ENCODE measurements at regions not wholly inside any gene's neighbourhood (a gene's known extent, or its start where the extent isn't known, plus 50 kb on each side); places are given as distances from the start of the nearest gene placed in this dataset.

- no peak for TF ChIP-seq CTCF (IDR thresholded peaks at IDR 0.05; ENCODE audit: borderline replicate concordance, extremely low read depth, insufficient read depth)
- Histone ChIP-seq H3K9me3 (ENCODE audit: control insufficient read depth in 2 of 3, insufficient read depth in 1 of 3, low read length in 3 of 3) (peaks cover 0 to 3% (median 0%) of the 10 kb centered on the region in 3 donors), H3K27ac (ENCODE audit: low read depth in 2 of 2, low read length in 2 of 2) (no peak overlapping the region), H3K36me3 (ENCODE audit: control insufficient read depth in 2 of 3, insufficient read depth in 3 of 3, low read length in 3 of 3) (no peaks in the 10 kb centered on the region), H3K9ac (ENCODE audit: low read length in 3 of 3) (no peak overlapping the region), H3K4me1 (ENCODE audit: control insufficient read depth in 2 of 3, insufficient read depth in 2 of 3, low read depth in 1 of 3, low read length in 3 of 3) (no peaks in the 10 kb centered on the region), H3K4me3 (ENCODE audit: low read length in 3 of 3) (no peak overlapping the region), H3K27me3 (ENCODE audit: control insufficient read depth, insufficient read depth, low read length) (no peaks in the 10 kb centered on the region)
- no peak for DNase-seq
- intact Hi-C loops (cut with DNase I), result no loop called here
- no peak for FAIRE-seq
Measured at GRCh38 chr4:179125870-179126269, 1683.6 kb upstream of the AGA start.

GRCh38 chr4:179128299-179128698, 1686.1 kb upstream of the AGA start:
- Histone ChIP-seq H3K4me1 (ENCODE audit: control insufficient read depth in 2 of 3, insufficient read depth in 2 of 3, low read depth in 1 of 3, low read length in 3 of 3) (no peaks in the 10 kb centered on the region), H3K4me3 (ENCODE audit: low read length in 3 of 3) (no peak overlapping the region), H3K27ac (ENCODE audit: low read depth in 2 of 2, low read length in 2 of 2) (no peak overlapping the region), H3K36me3 (ENCODE audit: control insufficient read depth in 2 of 3, insufficient read depth in 3 of 3, low read length in 3 of 3) (no peaks in the 10 kb centered on the region), H3K27me3 (ENCODE audit: control insufficient read depth, insufficient read depth, low read length) (no peaks in the 10 kb centered on the region), H3K9me3 (ENCODE audit: control insufficient read depth in 2 of 3, insufficient read depth in 1 of 3, low read length in 3 of 3) (peaks cover 0 to 3% (median 0%) of the 10 kb centered on the region in 3 donors), H3K9ac (ENCODE audit: low read length in 3 of 3) (no peak overlapping the region)
- TF ChIP-seq CTCF (IDR thresholded peaks at IDR 0.05; ENCODE audit: borderline replicate concordance, extremely low read depth, insufficient read depth), result no peak
- no peak for DNase-seq
- no peak for FAIRE-seq
- intact Hi-C loops (cut with DNase I), result no loop called here

- no peaks in the 10 kb centered on the region for H3K9me3 ChIP-seq (ENCODE audit: control insufficient read depth in 2 of 3, insufficient read depth in 1 of 3, low read length in 3 of 3)
- DNase-seq, result no peak
- no peak for FAIRE-seq
- H3K36me3 ChIP-seq (ENCODE audit: control insufficient read depth in 2 of 3, insufficient read depth in 3 of 3, low read length in 3 of 3), result no peaks in the 10 kb centered on the region
- intact Hi-C loops (cut with DNase I), result no loop called here
- H3K27ac ChIP-seq (ENCODE audit: low read depth in 2 of 2, low read length in 2 of 2), result no peak overlapping the region
- no peaks in the 10 kb centered on the region for H3K4me1 ChIP-seq (ENCODE audit: control insufficient read depth in 2 of 3, insufficient read depth in 2 of 3, low read depth in 1 of 3, low read length in 3 of 3)
- H3K27me3 ChIP-seq (ENCODE audit: control insufficient read depth, insufficient read depth, low read length), result no peaks in the 10 kb centered on the region
- H3K4me3 ChIP-seq (ENCODE audit: low read length in 3 of 3), result no peak overlapping the region
- H3K9ac ChIP-seq (ENCODE audit: low read length in 3 of 3), result no peak overlapping the region
- no peak for TF ChIP-seq CTCF (IDR thresholded peaks at IDR 0.05; ENCODE audit: borderline replicate concordance, extremely low read depth, insufficient read depth)
Measured at GRCh38 chr4:179130122-179130714, 1688.0 kb upstream of the AGA start.

Measured in kidney (tissue), 13 donors.